ENCODE measurements at regions not wholly inside any gene's neighbourhood (a gene's known extent, or its start where the extent isn't known, plus 50 kb on each side); places are given as distances from the start of the nearest gene placed in this dataset.

DNA sequence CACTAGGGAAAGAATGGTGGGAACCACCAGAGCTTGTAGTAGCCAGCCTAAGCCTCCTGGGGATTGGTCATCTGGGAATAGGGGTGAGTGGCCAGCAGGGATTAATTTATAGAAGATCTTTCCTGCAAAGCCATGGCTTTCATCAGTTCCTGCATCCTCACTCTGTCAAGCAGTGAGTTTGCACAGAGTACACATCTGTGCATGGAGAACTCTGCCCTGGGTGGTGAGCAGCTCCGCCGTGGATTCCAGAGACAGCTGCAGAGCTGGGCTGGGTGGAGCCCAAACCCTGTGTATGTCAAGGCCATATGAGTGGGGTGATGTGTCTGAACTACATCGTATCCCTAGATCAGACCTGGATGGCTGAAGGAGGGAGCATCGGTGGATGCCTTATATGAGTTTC is 182.2 kb downstream of the GLI2 start:
- no peak for DNase-seq (ENCODE audit: low read depth in 2 of 2)

DNA sequence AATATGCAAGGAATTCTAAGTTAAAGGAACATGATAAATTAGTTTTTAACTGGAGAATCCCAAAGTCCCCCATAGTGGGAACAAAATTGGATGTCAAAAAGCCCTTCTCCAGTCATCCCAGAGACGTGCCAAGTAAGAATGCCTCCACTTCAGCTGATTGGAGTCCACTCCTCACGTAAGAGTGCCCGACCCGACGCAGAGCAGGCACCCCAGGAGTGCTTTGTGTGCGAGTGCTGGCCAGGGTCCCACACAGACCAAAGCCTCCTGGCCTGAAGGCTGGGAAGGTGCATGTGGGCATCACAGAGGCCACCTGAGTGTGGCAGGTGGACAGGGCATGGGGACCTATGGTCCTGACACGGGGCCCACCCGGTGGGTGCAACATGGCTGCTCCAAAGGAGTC is 183.5 kb downstream of the GLI2 start:
- DNase-seq (ENCODE audit: low read depth in 2 of 2) = no peak

DNA sequence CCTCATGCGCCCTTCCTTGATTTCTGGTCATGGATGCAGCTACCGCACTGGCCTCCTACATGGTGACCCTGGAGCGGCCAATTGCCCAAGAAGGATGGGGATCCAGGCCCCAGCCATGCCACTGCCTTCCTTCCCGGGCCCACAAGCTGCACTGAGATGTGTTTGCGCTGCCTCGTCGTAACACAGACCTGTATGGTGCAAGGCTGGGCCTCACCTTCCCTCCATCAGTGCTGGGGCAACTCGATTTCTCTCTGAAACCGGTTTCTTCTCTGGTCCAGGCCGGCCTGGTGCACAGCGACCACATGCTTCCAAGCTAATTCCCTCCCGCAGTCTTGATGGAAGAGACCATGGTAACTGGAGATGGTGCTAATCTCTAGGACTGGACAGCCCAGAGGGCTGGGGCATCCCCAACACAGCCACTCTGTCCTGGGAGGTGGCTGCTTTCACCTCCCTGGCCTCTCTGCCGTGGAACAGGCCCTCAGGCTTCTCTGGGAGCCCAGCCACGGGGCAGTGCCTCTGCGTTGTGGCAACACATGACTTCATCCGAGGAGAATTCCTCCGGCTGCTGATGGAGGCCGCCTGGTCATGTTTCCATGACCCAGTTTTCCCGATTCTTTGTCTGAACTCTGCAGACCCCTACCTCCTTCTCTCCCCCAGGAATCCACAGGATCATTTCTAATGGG is 184.2 kb downstream of the GLI2 start:
- DNase-seq (ENCODE audit: low read depth in 2 of 2) = no peak

DNA sequence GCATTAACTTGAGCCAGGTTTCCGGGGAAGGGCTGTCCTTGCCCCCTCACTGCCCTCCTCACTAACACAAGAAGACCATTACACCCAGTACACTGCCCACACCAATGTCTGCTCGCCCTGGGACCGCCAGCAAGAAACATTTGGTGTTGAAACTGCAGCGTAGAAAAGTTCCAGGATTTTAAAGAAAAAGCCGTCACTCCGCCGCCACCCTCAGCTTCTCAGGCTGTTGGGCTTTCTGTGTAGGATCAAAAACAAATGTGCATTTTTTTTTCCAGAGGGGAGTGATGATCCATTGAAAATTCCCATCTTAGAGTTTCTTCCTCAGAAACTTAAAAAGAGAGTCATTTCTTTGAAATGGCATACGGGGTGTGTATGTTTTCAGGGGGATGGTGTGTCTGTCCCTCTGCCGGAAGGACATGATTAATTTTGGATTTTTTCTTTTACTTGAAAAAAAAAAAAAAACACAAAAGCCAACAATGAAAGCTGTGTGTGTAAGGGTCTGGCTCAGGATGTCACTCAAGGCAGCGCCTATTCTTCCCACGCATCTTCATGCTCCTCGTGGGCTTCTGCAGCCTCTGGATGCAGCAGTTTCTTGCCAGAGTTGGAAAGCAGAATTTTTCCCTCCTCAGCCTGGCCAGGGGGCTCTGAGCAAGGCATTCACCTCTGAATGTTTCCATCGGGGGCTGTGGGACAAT is 184.9 kb downstream of the GLI2 start:
- no peak for DNase-seq (ENCODE audit: low read depth in 2 of 2)

DNA sequence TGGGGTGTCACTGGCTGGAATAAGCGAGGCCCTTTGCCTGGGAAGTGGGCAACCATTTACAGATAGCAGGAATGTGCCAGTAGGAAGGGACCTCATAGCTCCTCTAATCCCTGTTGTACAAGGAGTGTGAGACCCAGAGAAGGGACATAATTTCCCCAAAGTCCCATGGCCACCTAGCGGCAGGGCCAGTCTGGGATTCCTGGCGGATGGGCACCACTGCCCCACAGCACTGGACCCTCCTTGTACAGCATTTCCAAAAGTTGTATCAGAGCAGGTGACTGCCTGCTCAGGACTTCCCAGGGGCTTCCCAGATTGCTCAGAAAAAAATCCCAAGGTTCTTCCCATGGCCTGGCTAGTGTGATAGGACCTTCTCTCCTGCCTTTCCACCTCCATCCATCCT is 185.8 kb downstream of the GLI2 start:
- no peak for DNase-seq (ENCODE audit: low read depth in 2 of 2)

DNA sequence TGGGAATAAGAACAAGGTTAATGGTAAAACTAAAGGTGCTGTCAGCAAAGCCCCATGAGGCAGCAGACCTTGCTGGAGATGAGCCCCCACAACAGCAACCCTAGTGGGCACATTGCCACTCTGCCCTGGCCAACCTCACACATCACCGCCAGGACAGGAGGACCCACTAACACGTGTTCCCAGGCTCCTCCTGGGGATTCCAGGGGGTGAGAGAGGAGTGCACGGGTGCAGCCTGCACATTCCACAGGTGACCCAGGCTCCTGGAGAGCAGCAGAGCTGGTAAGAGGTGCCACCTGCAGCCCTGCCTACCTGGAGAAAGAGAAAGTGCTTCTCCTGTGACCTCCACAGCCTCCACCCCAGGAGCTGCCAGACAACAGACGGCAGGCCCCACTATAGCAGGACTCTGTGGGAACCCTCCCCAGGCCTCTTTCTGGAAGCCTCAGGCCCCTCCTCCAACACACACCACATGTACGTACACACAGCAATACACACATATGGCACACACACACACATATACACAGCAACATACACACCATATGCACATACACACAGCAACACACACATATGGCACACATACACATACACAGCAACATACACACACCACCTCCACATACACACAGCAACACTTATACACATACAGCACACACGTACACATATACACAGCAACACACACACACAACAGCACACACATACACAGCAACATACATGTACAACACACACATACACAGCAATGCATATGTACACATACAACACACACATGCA is 187.1 kb downstream of the GLI2 start:
- no peak for DNase-seq (ENCODE audit: low read depth in 2 of 2)

DNA sequence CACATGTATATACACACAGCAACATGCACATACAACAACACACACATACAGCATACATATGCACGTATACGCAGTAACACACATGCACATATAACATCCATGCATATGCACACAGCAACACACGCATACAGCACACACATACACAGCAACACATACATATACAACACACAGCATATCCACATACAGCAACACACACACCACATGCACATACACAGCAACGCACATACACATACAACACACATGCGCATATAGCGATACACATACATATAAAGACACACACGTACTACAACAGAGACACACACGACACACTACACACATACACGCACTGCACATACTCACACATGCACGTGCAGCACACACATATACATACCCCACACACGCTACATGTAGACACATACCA is 187.8 kb downstream of the GLI2 start:
- no peak for DNase-seq (ENCODE audit: low read depth in 2 of 2)

DNA sequence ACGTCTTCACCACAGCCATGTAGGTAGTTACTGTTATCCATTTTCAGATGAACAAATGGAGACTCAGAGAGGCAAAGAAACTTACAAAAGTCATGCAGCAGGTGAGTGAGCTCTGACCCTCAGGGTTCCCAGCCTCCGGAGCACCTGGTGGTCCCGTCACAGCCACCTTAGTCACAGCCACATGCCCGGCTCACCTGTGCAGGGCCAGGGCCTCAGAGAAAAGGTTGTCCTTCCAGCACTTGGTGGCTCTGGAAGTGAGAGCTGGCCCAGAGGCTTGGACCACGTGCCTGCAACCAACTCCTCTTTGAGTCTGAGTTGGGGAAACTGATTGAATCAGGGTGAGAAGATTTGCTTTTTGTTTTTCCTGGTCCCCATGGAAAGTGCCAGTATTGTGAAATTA is 189.3 kb downstream of the GLI2 start:
- DNase-seq (ENCODE audit: low read depth in 2 of 2) = no peak

DNA sequence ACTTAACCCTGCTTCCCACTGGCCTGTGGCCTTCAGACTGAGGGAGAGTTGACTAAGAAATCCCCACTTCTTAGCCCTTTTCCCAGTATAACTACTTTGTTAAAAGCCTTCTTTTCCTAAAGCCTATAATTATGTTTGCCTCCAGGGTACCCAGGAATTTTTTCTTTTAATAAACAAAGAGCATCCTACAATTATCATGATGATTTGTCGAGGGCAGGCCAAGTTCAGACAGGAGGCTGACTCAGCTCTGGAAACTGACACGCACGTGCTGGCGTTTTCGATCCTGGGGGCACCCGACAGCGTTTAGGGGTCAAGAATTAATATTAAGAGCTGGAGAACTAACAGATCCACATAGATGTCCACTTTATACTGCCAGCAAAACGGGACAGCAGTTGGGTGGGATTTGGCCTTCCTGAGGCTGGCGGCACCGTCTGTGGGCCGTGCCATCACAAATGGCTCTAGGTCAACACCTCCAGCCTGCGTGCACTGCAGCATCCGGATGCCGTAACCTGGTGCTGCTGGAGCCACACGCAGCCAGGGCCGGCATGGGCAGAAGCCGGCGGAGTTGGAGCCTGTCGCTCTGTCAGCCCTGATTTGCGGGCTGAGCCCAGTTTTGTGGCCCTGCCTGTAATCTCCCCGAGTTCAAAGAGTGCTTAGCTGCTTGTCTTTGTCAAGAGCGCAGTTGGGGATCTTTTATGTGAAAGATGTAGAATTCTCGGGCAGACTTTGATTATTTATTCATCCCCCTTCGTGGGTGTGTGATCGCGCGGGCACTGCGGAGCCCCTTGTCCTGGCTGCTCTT is 191.0 kb downstream of the GLI2 start:
- DNase-seq (ENCODE audit: low read depth in 2 of 2) = no peak

DNA sequence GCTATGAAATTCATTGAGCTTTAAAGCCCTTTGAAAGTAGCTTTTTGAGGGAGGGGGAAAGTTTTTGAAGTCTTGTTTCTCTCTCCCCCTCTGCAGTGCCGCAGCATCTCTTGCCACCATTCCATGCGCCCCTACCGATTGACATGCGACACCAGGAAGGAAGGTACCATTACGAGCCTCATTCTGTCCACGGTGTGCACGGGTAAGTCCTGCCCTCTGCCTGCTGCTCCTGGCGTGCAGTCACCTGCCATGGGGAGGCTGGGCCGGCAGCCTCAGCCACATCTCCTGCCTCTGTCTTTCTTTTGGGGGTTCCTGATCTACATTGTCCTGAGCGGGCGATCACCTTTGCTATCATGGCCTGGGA is 191.6 kb downstream of the GLI2 start:
- no peak for DNase-seq (ENCODE audit: low read depth in 2 of 2)

DNA sequence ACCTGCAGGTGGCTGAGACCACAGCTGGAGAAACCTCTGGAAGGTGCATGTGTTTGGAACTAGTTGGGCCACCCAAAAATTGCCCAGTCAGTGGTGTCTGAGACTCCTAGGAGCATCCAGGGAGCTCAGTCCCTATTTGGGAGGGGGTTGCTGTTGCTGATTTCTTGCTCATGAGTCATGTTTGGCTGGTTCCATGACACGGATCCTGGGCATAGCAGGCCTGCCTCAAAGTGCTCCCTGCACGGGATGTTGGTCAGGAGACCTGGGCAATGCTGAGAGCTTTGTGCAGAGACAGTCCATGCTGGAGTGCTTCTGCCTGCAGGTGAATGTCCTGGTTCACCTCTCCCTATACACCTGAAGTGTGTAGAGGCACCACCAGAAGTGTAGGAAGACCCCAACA is 194.2 kb downstream of the GLI2 start:
- DNase-seq (ENCODE audit: low read depth in 2 of 2) = no peak

DNA sequence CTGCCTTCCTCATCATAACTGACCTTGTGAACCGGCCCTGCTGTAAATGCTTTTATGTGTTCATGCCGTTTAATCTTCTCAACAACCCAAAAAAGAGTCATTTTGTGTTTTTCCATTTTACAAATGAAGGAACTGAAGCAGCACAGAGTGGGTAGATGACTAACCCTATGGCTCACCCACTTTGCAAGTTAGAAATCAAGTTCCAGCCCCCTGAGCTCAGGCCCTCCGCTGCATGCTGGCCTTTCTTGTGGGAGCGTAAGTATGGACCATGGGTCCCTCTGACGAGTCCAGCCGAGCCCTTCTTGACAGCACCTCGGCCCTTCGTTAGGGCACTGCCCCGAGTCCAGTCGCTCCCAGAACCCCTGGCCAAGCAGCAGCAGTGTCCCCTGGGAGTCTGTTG is 194.6 kb downstream of the GLI2 start:
- DNase-seq (ENCODE audit: low read depth in 2 of 2) = no peak

DNA sequence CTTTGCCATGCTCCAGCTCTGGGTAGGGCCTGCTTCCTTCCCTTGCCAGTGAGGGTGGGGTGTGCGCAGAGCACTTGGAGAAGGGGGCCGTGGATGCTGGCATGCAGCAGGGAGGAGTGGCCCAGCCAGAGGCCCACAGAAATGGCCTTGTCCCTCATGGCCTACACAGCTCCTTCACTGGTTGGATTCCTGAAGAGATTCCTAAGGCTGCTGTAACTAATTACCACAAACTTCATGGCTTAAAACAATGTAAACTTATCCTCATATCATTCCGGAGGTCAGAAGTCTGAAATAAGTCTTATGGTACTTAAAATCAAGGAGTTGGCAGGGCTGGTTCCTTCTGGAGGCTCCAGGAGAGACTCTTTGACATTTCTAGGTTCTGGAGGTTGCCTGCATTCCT is 195.2 kb downstream of the GLI2 start:
- DNase-seq (ENCODE audit: low read depth in 2 of 2) = no peak

DNA sequence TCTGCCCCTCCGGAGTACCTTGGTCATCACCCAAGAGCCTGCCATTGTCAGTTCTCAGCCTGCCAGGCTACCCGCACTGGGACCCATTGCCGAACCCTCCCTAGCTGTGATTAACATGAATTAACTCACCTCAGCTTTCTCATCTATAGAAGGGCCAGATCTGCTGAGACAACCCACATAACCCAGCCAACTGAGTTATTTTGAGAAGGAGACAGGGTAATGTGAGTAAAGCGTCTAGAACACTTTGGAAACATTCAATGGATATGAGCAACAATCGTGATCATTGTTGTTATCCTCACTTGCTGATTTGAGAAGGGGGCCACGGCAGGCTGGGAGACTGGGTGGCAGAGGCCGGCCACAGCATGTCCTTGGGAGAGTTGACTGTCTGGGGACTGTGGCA is 196.8 kb downstream of the GLI2 start:
- DNase-seq (ENCODE audit: low read depth in 2 of 2) = no peak

DNA sequence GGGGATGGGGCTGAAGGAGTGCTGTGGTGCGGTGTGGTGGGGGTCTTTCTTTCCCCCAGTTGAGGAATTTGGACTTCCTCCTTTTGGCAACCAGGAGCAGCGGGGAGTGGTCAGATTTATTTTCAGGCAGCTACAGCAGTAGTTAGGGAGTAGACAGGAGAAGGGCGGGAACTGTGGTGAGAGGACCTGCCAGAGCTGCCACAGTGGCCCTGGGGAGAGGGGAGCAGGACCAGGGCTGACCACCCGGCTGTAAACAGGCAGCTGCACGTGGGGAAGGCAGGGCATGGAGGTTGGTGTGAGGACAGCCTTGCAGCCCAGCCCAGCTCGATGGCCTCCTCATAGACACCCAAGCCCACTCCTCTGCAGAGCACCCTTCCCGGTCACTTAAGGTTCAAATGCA is 197.2 kb downstream of the GLI2 start:
- no peak for DNase-seq (ENCODE audit: low read depth in 2 of 2)

DNA sequence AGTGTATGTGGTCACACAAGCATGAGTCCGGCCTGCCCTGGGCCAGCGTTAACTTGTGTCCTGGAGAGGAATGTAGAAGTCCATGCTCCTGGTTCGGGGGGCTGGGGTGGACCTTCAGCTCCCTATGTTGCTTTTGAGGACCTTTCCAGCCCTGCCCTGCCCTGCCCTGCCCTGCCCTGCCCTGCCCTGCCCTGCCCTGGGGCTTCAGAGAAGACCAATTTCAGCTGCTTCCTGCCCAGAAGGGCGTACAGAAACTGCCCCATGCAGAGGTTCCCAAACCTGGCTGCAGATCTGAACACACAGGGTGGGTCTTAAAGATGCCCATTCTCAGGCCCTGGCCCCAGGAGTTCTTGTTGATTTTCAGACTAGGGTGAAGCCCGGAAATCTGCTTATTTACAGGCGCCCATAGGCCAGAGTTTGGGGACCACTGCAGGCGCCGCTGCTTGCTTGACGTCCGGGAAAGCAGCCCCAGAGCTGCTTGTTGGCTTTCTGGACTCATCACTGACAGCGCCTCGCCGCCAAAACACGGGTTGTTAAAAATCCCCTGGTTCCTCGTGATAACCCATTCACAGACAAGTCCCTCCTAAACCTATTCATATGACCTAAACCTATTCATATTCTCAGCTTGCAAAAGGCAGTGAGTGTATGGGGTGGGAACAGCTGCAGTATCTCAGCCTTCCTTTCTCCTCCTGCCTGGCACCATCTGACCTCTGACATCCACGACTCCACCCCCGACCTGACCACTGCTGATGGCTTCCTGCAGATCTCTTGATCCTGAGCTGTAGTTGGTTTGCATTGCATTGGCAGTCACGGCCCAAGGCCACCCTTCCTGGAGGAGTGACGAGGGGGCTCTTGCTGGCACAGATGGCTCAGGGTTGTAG is 198.3 kb downstream of the GLI2 start:
- no peak for DNase-seq (ENCODE audit: low read depth in 2 of 2)

DNA sequence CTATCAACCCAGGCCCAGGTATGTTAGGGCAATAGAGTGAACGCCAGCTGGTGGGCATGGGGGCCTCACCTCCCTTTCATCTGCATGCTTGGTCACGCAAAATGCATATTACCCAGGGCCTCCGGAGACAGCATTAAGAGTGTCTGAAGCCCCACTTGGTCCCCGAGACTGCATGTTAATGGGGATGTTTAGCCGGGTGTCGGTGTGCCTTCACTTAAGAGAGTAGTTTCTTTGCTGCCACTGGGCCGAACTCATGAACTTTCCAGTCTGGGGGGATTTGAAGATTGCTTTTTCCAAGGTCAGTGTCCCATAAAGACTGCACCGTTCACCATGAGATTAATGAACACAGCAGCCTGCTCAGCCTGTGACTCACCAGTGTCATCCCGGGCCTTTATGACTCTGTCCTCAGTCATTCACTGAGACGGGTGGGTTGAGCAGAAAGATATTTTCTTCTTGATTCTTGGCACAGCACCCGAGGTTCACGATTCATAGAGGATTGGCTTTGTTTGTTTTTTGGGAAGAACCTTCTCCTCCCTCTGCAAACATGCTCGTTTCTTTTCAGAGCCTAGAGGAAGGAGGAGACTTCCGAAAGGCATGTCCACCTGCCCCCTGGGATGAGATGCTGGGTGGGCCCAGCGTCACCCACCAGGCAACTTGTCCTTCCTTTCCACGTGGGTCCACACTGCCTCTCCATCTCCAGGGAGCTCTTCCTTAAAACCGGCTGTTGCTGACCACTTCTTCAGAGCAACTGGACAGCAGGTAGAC is 199.1 kb downstream of the GLI2 start:
- no peak for DNase-seq (ENCODE audit: low read depth in 2 of 2)

DNA sequence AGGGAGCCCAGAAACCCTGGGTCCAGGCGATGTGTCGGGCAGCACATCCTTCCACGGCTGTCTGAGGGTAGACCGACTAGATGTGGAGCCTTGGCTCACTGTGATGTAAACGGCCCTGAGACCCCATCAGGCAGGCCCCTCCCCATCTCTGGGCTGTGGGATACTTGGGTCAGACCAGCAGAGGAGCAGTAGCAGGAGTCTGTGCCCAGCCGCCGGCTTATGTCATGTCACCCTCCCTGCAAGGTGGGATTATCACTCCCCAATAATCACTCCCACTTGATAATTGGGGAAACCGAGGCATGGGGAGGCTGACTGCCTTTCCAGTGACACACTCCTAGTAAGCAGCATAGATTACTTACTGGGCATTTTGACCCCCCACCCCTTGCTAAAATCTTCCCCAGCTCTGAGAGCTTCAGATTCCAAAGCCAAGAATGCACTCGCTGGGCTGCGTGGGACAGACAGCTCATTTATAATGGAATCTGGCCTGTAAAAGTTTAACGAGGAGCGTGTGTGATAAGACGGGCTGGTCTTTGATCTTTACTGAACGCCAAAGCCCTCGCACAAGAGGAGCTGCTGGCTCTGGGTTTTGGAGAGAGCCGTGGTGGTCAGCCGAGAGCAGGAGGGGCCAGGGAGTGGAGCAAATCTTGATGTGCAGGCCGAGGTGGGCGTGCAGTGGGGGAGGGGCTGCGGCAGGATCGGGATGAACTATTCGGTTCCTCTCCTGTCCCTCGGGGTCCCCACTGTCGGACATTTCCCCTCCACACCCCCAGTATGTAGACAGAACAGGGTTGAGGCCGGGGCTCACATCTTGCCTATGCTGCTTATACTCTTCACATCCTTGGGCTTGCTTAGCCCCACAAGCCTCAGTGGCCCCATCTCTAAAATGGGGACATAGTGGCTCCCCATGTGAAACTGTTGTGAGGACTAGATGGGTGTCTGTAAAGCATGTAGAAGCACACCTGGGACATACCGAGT is 200.0 kb downstream of the GLI2 start:
- no peak for DNase-seq (ENCODE audit: low read depth in 2 of 2)
